NCI-H1092 (cell line): ENCODE measurements at regions not wholly inside any gene's neighbourhood (a gene's known extent, or its start where the extent isn't known, plus 50 kb on each side); places are given as distances from the start of the nearest gene placed in this dataset.
"Not testable (repeated sequence)": the region's sequence is repeated elsewhere in the genome, so short reads cannot be mapped to it uniquely, and the experiment has no call there.

ENCODE experiments used
- DNase-seq: peaks from one replicate; lab custom pipeline; 2025; lab: John Stamatoyannopoulos, UW

DNA sequence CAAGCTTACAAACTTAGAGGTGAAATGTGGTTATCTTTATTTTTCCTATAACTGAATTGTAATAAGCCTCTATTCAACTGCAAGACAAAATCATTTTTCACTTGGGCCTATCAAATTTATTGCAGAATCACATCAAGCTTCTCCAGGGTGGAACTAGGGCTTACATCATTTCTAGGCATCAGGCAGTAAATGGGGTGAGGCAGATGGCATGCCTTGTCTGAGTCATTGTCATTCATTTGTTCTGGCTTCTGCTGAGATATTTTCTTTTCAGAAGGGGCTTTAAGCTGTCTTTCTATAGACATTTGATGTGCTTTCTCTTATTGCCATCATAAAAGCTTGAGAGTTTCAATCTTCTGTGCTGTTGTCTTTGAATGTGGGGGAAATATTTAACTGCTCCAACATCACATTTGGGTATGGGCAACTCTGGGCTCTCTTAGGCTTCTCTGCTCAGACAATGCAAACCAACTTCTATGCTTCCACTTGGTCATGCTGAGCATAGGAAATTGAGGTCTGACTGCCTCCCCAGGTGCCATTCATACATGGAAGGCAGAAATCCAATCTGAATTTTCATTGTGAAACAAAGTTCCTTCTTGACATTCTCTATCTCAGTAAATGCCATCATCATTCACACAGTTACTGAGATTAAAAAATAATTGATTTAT lies 225.8 kb upstream of the GIMD1 start:
- DNase-seq, result no peak

GRCh38 chr4:106588891-106589290 lies 220.3 kb upstream of the GIMD1 start:
- no peak for DNase-seq

- DNase-seq, result no peak
Observed at GRCh38 chr4:106587558-106587957, 219.0 kb upstream of the GIMD1 start.

- no peak for DNase-seq
Observed at GRCh38 chr4:106585915-106586349, 217.4 kb upstream of the GIMD1 start.

- no peak for DNase-seq
Observed at GRCh38 chr4:106584337-106584989, 215.9 kb upstream of the GIMD1 start.

- no peak for DNase-seq
Observed at GRCh38 chr4:106583567-106583966, 215.0 kb upstream of the GIMD1 start.

GRCh38 chr4:106583108-106583507 lies 214.5 kb upstream of the GIMD1 start:
- no peak for DNase-seq

DNA sequence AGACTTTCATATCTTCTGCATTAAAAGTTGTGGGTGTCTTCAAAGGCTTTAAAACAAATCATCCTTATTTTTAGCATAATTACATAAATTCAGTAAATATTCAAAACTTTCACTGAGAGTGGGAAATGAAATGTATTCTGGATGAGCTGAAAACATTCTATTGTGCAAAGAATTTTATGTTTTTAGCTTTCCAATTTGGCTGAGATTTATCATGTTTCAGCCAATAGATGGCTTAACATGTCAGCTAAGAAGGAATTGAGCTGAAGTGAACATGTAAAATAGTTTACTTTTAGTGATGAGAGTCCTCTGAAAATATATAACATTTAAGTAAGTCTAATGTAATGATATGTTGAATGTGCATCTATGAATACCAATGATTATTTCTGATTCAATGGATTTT lies 213.5 kb upstream of the GIMD1 start:
- no peak for DNase-seq

DNA sequence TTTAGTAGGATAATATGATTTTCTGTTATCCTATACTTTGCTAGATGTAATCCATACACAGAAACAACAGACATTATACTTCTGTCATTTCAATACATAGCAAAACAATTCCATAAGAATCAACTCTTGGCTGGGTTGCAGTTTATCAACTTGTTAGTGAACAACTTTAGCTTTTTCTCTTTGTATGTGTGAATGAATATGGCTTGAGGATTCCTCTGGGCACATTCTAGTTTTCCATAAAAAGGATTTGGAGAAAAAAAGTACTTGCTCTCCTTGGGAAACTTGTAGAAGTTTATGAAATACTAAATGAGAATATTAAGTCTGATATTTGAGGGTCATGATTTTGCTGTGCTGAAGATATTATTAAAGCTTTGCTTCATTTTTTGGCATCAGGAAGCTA lies 210.7 kb upstream of the GIMD1 start:
- DNase-seq, result no peak

- DNase-seq, result no peak
Observed at GRCh38 chr4:106569146-106570031, 200.8 kb upstream of the GIMD1 start.

DNA sequence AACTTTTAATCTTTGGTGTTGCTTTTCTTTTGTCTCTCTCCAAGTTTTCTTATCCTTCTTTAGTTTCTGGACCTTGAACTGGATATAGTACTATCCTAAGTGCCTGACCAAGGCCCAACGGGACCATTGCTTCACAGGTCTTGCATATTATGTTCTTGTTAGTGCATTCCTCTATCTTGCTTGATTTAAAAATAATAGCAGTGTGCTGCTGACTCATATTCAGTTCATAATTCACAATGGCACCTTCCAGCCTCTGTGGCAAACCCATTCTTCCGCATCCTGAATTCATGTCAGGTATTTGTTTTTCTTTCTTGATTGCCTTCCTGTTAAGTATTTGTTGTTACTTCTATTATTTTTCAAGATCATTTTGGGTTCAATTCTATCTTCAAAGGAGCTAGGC lies 197.1 kb upstream of the GIMD1 start:
- DNase-seq, result no peak

GRCh38 chr4:106563637-106564036 lies 195.1 kb upstream of the GIMD1 start:
- DNase-seq, result not testable (repeated sequence)

GRCh38 chr4:106551724-106552123 lies 183.1 kb upstream of the GIMD1 start:
- no peak for DNase-seq

- no peak for DNase-seq
Observed at GRCh38 chr4:106548446-106549044, 180.0 kb upstream of the GIMD1 start.

DNA sequence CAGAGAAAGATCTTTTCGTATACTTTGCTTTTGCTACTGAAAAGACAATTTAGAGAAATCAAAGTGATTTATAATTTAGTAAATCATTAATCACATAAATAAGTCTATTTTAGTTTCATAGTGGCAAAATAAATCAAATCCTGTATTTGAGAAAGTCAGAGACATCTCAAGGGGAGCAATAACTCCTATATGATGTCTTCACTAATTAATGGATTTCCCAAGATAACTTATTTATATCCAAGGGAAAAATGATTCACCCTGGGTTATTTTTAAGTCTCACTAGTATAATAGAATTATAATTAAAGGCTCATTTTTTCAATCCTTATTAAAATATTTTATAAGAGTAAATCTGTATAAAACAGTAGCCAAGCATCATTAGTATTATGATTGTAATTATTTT lies 177.8 kb upstream of the GIMD1 start:
- no peak for DNase-seq

DNA sequence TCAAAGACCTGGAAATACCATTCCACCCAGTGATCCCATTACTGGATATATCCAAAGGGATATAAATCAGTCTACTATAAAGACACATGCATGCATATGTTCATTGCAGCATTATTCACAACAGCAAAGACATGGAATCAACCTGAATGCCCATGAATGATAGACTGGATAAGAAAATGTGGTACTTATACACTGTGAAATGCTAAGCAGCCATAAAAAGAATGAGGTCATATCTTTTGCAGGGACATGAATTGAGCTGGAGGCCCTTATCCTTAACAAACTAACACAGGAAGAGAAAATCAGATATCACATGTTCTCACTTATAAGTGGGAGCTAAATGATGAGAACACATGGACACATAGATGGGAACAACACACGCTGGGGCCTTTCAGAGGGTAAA lies 174.0 kb upstream of the GIMD1 start:
- DNase-seq, result not testable (repeated sequence)

DNA sequence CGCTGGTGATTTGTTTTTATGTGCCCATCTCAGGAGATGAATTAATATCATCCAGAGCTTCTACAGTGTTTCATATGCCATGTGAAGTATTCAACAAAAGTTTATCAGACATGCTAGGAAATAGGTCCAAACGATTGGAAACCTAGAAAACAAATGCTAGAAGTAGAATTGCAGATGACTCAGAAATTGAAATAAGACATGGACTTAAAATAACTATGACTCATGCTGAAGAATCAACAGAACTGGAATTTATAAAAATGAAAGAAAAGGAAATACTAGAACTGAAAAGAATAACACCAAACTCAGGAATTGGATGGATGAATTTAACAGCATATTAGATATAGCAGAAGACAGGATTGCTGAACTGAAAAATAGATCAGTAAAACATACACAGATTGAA lies 172.7 kb upstream of the GIMD1 start:
- no peak for DNase-seq

- no peak for DNase-seq
Observed at GRCh38 chr4:106530821-106531220, 162.2 kb upstream of the GIMD1 start.

DNA sequence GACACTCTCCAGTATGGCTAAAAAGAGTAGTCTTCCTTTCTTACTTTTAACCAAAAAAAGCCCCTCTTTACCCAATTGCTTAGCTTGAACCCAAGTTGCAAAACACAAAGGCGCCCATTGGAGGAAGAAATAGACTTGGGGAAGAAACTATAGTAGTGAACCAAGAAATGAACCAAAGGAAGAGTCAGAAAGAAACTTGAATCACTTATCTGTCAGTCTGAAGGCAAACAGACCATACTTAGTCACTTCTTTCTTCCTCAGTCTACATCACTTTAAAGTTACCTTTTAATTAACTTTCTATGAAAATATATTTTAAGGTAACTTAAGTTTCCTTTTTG lies 161.4 kb upstream of the GIMD1 start:
- DNase-seq, result no peak

GRCh38 chr4:106529348-106530023 lies 160.9 kb upstream of the GIMD1 start:
- DNase-seq, result no peak

DNA sequence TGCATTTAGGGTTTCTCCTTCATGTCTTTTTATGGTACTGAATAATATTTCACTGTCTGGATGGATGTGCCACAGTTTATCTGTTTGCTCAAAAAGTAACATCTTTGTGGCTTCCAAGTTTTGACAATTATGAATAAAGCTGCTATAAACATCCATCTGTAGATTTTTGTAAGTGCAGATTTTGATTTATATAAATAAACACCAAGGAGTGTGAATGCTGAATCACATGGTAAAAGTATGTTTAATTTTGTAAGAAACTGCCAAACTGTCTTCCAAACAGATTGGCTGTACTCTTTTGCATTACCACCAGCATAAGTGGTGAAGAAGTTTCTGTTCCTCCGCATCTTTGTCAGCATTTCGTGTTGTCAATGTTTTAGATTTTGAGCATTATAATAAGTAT lies 158.7 kb upstream of the GIMD1 start:
- DNase-seq, result no peak

DNA sequence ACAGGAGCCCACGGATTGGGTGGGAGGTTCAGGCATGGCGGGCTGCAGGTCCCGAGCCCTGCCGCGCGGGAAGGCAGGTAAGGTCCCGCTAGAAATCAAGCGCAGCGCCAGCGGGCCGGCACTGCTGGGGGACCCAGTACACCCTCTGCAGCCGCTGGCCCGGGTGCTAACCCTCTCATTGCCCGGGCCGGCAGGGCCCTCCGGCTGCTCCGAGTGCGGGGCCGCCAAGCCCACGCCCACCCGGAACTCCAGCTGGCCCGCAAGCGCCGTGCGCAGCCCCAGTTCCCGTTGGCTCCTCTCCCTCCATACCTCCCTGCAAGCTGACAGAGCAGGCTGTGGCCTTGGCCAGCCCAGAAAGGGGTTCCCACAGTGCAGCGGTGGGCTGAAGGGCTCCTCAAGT lies 156.8 kb upstream of the GIMD1 start:
- not testable (repeated sequence) for DNase-seq
